GM11168 (cell line): ENCODE measurements at regions not wholly inside any gene's neighbourhood (a gene's known extent, or its start where the extent isn't known, plus 50 kb on each side); places are given as distances from the start of the nearest gene placed in this dataset.

Experiments
- in situ Hi-C: fragments of 300-500 bp; cut with MboI; formaldehyde crosslinking; loops from one replicate; pipeline ENCODE4 v1.12.0; 2022; ENCODE audit warnings: low sequenced_read_pairs; ENCODE audit not compliant: unreplicated experiment

DNA sequence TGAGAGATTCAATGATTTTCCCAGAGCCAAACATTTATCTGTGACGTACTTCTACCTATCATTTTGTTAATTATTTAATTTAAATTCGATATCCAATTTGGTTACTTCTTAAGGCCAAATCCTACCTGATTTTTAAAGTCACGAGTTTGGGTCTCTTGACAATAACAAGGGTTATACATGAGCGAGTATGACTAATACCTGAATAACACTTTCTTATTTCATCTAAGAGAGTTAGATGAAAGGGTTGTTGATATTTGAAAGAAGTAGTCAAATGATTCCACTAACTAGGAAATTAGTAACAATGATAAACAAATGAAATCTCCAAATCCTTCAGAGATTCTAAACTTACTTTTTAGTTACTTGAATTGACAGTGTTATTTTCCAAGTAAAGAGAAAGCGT is 1086.9 kb downstream of the XPNPEP1 start:
- in situ Hi-C loops, result no loop called here

DNA sequence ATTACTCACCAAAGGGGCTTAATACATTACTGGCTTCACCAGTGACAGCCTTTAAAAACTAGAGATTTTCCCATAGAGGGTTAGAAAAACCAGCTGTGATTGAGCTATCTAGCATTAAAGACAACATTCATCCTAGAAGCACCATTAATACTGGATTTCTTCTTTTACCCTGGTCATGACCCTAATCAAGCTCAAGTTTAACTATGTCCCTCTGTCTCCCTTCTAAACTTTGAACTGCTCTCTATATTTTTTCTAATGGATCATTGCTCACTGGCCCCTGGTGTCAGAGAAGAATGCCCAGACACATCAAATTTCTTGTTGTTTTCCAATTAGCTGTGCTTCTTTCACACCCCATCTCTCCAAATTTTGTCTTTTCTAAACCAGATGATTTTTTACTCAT is 1101.3 kb downstream of the XPNPEP1 start:
- in situ Hi-C loops, result no loop called here

DNA sequence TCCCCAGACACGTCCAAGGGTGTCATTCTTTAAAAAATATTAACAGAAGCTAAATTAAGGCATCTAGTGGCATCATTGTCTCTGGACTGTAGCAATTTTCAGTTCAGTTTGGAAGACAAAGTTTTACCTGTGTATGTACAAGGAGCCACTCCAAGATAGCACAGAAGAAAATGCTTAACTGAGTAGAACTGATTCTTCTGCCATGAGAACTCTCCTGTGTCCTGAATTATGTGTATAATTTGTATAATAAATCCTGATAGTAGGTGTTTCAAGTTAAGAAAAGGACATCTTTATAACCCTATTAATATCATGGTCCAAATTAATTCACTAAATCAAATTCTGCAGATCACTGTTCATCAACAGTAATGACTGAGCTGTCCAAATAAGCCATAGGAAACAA is 1104.0 kb downstream of the XPNPEP1 start:
- in situ Hi-C loops, result no loop called here

DNA sequence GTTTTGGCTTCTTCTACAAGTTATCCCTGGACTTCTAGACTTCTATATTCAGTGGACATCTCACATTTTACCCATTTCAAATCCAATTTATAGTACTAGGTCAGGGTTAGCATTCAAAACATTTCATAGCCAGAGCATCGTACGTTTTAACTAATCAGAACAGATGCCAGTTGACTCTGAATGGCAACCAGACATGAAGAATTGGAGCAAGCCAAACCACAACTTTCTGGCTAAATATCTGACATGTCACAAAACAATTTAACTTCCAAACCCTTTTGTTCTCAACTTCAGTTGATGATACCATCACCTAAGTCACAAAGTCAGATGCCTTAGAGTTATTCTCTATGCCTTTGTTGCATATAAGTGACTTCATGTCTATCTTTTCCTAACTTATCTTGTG is 1105.7 kb downstream of the XPNPEP1 start:
- in situ Hi-C loops, result no loop called here

DNA sequence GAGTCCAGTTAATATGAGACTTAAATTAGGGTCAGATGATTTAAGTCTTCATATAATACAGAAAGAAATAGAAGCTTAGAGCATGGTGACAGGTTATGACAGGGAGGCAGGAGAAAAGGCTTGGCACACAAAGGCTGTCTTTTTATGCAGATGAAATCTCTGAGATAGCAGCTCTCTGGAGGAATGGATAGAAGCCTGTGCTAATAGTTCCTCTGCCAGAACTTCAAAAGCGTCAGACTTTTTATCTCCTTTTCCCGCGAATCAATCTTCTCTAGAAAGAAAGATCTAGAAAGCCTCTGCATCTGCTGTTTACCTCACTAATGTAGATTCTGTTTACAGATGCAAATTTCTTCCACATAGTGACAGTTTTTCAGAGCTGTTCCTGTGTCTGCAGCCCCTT is 1106.2 kb downstream of the XPNPEP1 start:
- in situ Hi-C loops, result no loop called here

DNA sequence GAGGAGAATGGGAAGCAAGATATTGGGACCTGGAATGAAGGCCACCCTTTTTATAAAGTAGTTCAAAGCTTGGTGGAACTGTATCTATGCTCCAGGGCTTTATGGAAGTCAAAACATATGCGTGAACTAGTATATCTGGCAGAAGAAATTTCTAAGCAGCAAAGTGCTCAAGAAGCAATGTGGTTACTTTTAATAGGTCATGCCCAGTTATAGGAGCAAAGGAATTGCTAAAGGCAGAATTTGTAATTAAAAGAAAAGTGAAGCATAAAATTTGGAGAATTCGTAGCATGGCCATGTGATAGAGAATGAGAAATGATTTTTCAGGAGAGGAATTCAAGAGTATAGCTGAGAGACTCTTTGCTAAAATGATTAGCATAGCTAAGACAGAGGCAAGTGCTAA is 1110.4 kb downstream of the XPNPEP1 start:
- in situ Hi-C loops, result no loop called here

DNA sequence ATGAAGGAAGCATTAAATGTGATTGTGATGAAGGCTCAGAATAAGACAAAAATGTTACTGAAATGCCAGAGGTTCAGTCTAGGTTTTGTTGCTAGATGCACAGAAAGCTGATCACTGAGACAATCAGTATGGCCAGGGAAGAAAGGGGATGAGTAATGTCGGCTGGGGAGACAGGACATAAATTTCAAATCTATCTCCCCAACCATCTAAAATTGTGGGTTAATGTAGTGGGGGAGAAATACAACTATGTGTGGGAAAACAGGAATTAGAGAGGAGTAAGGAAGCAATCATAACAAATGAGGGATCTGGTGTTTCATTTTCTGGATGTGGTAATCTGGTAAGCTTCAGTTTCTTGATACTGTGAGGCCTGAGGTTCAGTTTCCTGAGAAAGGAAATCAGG is 1111.0 kb downstream of the XPNPEP1 start:
- in situ Hi-C loops, result no loop called here

DNA sequence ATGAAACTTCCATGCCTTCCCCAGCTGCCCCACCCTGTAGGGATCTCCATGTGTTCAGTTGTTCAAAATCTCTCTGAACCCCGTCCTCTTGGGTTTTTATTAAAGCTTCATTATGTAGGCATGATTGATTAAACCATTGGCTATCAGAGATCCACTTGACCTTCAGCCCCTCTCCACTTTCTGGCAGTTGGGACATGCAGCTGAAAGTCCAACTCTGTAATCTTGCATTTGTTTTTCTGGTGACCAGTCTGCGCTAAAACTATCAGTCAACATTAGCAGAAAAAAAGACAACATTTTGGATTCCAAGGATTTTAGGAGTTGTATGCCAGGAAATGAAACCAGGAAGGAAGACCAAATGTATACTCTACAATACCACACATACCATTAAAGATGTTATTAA is 1115.1 kb downstream of the XPNPEP1 start:
- in situ Hi-C loops, result no loop called here

DNA sequence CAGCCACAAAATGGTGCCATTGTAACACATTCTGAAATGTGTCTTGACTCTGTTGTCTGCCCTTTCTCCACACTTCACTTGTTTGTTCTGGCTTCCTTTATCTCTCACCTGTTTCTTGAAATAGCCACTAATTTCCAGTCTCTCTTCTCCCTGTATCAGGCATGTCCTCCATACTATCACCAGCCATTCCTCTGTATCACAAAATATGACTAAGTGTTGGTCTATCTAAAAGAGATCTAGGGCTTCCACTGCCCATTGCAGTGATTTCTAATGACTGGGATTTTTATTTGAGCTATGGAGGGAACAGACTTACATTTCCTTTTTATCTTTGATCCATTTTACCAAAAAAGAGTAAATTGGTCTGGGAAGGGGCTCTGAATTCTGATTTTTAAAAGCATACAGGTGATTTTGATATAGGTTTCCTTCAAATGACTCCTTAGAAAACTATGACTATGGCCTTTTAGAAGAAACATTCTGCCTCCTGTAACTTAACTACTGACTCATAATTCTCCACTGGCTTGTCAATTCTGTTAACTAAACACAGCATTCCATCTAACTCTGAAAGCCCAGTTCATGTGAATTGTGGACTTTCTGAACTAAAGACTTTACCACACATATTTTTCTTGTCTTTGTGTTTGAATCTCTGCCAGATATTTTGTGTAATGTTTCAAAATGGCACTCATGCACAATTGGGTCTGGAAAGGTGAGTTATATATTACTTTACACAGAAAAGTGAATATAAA is 1121.4 kb downstream of the XPNPEP1 start:
- in situ Hi-C loops, result no loop called here

DNA sequence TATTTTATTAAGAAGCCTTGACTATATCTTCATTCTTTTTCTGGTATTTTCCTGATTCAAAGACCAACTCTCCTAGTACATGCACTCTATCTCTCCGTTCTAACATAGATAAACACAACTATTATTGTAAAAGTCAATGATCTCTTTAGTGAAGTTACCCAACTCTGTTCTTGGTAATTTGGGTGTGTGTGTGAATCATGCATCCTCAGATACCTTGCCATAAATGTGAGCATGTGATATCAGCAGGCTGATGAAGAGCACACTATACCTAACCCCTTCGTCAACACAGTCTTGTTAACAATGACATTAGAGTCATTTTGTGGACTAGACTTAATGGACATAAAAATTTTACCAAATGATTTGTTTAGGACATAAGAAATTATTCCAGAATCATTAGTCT is 1122.1 kb downstream of the XPNPEP1 start:
- in situ Hi-C loops, result no loop called here

DNA sequence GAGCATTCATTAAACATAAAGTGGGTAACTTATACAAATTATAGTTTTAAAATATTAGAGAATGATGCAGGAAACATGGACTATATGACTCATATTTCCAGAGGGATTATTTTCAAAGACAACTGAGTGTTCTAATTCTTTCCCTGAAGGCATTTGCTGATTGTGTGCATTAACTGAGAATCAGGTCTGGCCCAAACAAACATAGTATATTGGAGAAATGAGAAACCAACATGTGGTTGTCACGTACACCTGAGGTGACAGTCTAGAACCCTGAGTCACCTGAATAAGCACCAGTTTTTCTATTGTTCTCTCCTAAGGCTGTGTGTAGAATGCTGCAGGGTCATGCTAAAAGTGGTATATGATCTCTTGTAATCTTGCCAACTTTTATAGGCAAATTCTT is 1125.7 kb downstream of the XPNPEP1 start:
- in situ Hi-C loops, result no loop called here

DNA sequence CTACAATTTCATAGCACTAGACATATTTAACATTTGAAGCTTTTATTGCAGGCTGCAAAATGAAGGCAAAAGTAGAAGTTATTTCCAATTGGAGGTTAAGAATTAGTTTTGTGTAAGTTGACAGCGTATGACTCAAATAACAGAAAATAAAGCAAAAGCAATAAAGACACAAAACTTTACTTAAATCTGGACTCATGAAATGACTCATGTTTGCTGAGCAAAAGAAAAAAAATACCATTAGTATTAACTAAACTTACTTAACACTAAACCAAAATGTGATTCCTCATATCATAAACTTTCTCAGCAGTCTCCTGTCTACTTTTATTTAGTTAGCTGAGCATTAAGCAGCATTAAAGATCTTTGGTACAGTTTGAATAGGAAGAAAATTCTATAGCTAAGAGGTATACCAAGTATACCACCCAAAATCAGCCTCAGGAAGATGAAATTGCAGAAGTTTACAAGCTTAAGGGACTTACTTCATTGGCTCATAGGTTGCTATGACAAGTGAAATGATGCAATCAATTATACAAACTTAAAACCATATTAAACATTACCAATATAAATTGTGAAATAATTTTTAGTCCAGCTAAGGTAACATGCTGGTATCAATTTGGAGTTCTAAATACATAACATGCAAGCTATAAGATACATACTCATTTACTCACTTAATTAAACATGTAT is 1131.4 kb downstream of the XPNPEP1 start:
- in situ Hi-C loops, result no loop called here

DNA sequence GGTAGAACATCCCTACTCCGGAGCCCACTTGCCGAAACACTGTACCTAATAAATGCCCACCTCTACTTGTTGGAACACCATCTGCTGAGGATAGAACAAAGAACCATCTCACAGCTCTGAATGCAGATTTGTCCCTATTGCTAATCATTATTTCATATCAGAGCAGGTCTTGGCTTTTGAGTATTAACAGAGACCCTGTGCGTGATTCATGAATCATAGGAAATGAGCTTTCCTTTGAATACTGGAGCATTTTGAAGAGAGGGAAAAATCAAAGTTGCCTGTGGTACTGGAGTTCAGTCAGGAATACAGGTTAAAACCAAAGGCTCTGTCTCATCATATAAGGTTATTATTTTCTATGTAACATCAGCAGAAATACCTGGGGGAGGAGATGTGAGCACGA is 1132.3 kb downstream of the XPNPEP1 start:
- in situ Hi-C loops, result no loop called here

DNA sequence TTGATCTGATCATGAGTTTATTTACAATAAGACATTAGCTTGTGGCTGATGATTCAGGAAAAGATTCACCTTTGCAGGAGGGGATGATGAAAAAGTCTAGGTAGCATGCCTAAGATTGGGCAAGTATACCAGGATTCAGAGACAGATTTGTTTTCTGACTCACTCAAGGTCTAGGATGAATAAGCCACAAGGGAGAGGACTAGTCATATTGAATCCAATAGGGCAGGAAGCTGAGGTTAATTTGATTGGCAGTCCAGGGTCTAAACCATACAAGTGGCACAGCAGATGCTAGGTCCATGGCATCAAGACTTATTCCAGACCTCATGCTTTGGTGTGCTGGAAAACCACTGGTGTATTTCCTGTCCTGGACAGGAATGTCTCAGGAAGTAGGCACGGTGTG is 1133.4 kb downstream of the XPNPEP1 start:
- in situ Hi-C loops, result no loop called here

DNA sequence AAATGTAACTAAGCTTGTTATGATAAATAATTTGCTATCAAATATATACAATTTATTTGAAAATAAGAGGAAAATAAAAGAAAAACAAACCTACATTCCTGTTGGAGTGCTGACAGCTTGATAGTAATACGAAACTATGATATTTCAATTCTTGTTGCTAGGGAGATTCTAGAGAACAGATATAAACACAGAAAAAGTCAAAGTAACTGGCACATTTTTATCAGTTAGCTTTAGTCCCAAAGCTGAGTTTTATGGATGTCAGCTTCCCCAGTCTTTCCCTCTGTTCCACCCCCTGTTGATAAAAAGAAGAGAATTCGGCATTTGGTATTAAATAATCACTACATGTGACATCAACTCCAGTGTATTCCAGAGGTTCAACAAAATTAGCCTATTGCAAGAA is 1134.0 kb downstream of the XPNPEP1 start:
- in situ Hi-C loops, result no loop called here

DNA sequence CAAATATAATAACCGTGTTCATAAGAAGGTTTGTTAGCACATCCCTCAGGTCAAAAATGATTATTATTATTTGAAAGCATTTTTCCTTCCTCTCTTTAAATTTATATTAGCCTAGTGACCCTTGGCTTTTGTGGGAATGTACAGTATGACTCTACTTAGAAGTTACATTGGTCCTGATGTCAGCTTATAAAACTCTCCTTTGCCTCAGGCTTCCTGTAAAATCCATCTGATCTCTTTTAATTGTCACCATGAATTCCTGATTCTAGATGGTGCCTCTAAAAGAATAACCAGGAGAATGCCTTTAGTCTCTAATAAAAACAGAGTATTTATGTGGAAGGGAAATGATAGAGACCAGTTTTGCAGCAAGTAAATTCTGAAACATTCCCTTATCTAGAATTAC is 1134.4 kb downstream of the XPNPEP1 start:
- in situ Hi-C loops, result no loop called here

DNA sequence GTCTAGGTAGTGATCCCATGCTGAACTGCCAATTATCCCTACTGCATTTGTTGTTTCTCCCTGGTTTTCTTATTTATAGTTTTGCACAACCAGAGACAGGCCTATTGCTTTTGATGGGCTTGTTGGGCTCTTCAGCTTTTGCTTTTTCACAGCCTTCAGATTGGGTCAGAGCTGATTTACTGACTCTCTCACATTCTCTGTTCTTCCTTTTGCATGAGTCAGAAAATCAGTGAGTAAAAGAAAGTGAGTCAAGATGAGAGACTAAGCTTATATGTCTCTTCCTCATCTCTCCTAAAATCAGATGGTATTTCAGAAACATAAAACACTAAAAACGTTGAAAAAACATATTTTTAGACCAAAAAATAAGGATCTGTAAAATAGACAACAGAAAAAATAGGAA is 1135.4 kb downstream of the XPNPEP1 start:
- in situ Hi-C loops, result no loop called here

DNA sequence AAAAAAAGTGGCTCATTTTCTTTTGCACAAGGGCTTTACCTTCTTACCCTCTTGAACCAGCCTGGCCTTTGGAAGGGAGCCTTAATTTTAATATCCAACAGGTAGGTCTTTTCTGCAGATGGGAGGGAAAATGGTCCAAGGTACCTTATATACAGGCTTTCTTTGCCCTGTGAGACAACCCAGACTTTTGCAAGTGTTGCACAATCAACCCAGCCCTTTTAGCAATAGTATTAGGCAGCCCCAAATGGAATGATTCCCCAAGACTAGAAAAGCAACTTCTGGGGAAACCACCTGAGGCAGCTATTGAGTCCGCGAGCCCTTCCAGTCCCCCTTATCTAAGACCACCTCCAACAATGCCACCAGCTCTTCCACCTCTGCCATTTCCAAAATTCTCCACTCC is 1138.3 kb downstream of the XPNPEP1 start:
- in situ Hi-C loops, result no loop called here

DNA sequence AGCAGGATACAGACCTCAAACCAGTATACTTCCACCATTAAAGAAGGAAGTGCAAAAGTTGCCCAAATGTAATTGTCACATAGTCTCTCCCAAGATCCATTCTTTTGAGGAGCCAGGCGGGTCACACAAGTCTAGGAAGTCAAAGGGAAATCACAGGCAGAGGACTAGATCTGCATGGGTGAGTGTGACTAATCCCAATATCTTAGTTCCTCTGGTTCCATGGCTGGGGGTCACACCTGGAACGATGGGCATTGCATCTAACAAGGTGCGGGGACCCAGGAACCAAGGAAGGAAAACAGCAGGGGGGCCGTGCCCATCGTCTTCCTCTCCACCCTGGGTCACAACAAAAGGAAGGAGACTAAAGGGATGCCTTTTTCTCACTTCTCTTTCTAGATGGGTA is 1138.8 kb downstream of the XPNPEP1 start:
- in situ Hi-C loops, result no loop called here

DNA sequence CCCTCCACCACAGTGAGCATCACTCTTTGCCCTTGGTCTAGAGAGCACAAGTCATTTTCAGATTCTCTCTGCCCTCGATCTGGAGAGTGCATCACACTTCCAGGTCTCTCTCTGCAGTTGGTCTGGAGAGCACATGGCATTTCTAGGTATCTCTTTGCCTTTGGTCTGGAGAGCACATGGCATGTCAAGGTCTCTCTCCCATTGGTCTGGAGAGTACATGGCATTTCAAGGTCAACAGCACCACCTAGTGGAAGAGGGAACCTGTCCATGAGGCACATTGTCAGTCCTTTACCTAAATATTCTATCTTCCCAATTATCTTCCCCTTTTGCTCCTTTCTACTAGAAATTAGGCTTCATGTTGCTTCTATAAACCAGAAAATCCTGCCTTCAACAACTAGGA is 1139.4 kb downstream of the XPNPEP1 start:
- in situ Hi-C loops, result no loop called here

DNA sequence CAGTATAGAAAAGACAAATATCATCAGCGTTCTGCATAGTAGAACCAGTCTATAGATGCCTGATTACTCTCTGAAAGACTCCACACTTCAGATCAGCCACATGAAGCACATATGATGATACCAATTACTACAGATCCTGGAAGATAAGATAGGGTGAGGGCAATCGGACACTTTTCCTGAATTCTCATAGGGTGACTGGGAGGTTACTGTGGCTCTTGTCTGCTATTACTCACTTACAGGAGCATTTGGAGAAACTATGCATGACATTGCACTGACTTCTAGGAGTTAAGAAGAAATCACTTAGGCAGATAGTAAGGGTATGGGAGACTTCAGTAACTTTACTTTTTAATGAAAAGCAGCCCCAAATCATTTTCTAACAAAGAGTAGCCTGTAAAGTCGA is 1140.9 kb downstream of the XPNPEP1 start:
- in situ Hi-C loops, result no loop called here

DNA sequence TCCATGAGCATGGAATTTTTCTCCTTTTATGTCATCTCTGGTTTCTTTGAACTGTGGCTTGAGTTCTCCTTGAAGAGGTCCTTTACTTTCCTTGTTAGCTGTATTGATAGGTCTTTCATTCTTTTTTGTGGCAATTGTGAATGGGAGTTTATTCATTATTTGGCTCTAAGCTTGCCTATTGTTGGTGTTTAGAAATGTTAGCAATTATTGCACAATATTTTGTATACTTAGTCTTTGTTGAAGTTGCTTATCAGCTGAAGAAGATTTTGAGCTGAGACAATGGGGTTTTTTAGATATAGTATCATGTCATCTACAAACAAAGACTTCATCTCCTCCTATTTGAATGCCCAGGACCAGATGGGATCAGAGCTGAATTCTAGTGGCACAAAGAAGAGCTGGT is 1143.8 kb downstream of the XPNPEP1 start:
- in situ Hi-C loops, result no loop called here
